ENCODE measurements at regions not wholly inside any gene's neighbourhood (a gene's known extent, or its start where the extent isn't known, plus 50 kb on each side); places are given as distances from the start of the nearest gene placed in this dataset.

GRCh38 chr11:95678988-95679387 is 110.6 kb downstream of the FAM76B start:
- no peak for TF ChIP-seq CTCF (IDR thresholded peaks at IDR 0.05; ENCODE audit: extremely low read depth in 1 of 2, insufficient read depth in 1 of 2, low read depth in 1 of 2, low read length in 2 of 2)
- no peak for TF ChIP-seq MYC (IDR thresholded peaks at IDR 0.05; ENCODE audit: low read depth, low read length)

All from endothelial cell of umbilical vein (primary cell).